ENCODE measurements at regions not wholly inside any gene's neighbourhood (a gene's known extent, or its start where the extent isn't known, plus 50 kb on each side); places are given as distances from the start of the nearest gene placed in this dataset.

DNA sequence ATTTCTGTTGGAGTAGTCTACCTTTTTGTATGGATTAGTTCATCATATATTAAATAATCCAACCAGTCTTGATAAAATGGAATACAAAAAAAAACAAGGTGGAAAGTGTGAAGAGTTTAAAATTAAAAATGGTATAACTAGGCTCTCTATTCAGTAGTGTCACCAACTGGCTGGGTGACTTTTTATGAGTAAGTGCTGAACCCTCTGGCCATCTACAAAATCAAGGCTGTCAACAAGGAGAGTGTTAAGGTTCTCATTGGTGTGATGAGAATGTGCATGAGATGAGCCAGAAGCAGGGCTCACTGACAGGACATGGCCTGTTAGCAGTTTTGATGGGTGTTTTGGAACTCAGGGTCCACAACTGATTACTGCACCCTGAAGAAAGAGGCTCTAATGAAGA lies 343.2 kb downstream of the AASDHPPT start:
- H3K4me1 ChIP-seq (ENCODE audit: control insufficient read depth, insufficient read depth, low read length, unreplicated experiment), result peaks cover 21% of the 10 kb centered on the region
- H3K27ac ChIP-seq (ENCODE audit: low read depth, low read length), result no peak overlapping the region
- no peaks in the 10 kb centered on the region for H3K27me3 ChIP-seq (ENCODE audit: insufficient read depth, low read length)
- no peaks in the 10 kb centered on the region for H3K36me3 ChIP-seq (ENCODE audit: insufficient read depth, low read length)
- no peaks in the 10 kb centered on the region for H3K79me2 ChIP-seq (ENCODE audit: control insufficient read depth, insufficient read depth, low read length, unreplicated experiment)
- H2AFZ ChIP-seq (ENCODE audit: low read length, unreplicated experiment), result no peak overlapping the region
- no peak overlapping the region for H3K4me3 ChIP-seq (ENCODE audit: low read depth, low read length)

DNA sequence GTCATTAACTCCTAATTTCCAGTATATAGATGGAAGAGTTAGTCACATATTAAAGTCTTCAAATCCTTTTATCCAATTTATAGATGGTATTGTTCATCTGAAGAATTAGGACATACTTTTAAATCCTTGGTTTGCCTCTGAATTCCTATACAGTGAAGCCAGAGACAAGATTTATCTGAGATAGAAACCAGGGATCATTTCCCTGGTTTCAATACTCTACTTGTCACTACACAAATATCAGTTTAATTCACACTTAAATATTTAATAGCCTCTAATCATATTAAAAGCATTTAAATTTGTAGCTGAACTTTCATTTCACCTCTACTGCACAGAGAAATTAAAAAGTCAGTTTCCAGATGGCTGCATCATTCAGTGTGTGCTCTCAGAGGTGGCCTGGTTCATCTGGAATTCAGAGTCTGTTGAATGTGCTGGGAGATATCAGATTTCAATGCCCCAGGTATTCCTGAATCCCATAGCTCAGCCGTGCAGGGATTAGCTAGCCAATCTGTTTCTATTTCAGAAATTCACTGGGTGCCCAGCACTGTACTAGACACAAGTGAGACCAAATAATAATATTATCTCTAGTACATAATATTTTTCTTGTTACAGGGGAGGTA lies 344.3 kb downstream of the AASDHPPT start:
- no peaks in the 10 kb centered on the region for H3K79me2 ChIP-seq (ENCODE audit: control insufficient read depth, insufficient read depth, low read length, unreplicated experiment)
- no peak overlapping the region for H3K27ac ChIP-seq (ENCODE audit: low read depth, low read length)
- peaks cover 21% of the 10 kb centered on the region for H3K4me1 ChIP-seq (ENCODE audit: control insufficient read depth, insufficient read depth, low read length, unreplicated experiment)
- no peaks in the 10 kb centered on the region for H3K27me3 ChIP-seq (ENCODE audit: insufficient read depth, low read length)
- H2AFZ ChIP-seq (ENCODE audit: low read length, unreplicated experiment), result no peak overlapping the region
- H3K36me3 ChIP-seq (ENCODE audit: insufficient read depth, low read length), result no peaks in the 10 kb centered on the region
- no peak overlapping the region for H3K4me3 ChIP-seq (ENCODE audit: low read depth, low read length)

DNA sequence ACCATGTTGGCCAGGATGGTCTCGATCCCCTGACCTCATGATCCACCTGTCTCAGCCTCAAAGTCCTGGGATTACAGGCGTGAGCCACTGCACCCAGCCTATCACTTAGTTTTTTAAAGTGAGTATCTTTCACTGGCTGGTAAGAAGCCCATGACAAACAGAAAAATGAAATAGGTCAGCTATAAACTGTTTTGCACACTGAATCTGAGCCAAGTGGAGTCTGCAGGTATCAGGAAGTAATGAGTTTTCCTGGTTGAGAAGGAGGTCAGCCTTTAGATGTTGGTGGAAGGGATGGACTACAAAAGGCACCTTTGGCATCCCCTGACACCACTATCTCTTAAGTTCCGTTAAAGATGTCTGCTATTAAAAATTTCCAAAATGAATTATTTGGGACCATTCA lies 345.1 kb downstream of the AASDHPPT start:
- H3K79me2 ChIP-seq (ENCODE audit: control insufficient read depth, insufficient read depth, low read length, unreplicated experiment), result no peaks in the 10 kb centered on the region
- no peak overlapping the region for H3K27ac ChIP-seq (ENCODE audit: low read depth, low read length)
- peaks cover 21% of the 10 kb centered on the region for H3K4me1 ChIP-seq (ENCODE audit: control insufficient read depth, insufficient read depth, low read length, unreplicated experiment)
- H2AFZ ChIP-seq (ENCODE audit: low read length, unreplicated experiment), result no peak overlapping the region
- H3K4me3 ChIP-seq (ENCODE audit: low read depth, low read length), result no peak overlapping the region
- no peaks in the 10 kb centered on the region for H3K36me3 ChIP-seq (ENCODE audit: insufficient read depth, low read length)
- H3K27me3 ChIP-seq (ENCODE audit: insufficient read depth, low read length), result no peaks in the 10 kb centered on the region

DNA sequence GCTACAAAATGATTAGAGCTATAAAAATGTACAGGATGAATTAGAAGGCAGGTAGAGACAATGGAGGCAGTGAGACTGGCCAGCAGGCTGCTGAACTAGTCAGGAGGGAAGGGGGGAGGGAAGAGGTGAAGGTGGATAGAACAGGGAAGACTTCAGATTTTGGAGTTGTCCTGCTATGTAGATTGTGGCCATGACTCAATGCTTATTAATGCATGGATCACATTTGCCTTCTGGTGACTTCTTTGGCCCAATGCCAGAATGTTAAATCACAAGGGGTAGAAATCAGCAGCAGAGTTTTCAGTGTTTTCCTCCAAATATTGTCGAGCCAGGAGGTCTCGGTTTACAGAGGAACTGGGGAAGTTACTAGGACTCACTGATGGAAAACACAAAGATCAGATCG lies 346.6 kb downstream of the AASDHPPT start:
- Histone ChIP-seq H3K4me1 (ENCODE audit: control insufficient read depth, insufficient read depth, low read length, unreplicated experiment) (peaks cover 21% of the 10 kb centered on the region), H3K27me3 (ENCODE audit: insufficient read depth, low read length) (no peaks in the 10 kb centered on the region), H2AFZ (ENCODE audit: low read length, unreplicated experiment) (peak overlapping the region; percentile 43), H3K36me3 (ENCODE audit: insufficient read depth, low read length) (no peaks in the 10 kb centered on the region), H3K4me3 (ENCODE audit: low read depth, low read length) (peak overlapping the region; percentile 18), H3K27ac (ENCODE audit: low read depth, low read length) (peak overlapping the region; percentile 74), H3K79me2 (ENCODE audit: control insufficient read depth, insufficient read depth, low read length, unreplicated experiment) (no peaks in the 10 kb centered on the region)

DNA sequence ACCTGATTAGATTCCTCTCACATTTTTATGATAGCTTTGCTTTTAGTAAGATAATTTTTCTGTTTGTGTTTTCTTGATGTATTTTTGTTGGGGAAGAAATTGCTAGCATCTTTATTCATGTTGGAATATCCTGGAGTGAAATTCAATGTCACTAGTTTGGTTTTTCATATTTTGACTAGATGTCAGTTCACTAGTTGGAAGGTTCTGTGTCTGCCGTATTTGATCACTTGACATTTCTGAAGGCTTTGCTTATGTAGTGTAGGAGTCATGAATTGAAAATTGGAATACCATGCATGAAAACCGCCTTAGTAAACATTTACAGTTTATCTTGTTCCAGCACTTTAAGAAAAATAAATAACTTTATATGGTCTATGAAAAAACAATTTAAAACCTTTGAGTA lies 348.4 kb downstream of the AASDHPPT start:
- Histone ChIP-seq H3K36me3 (ENCODE audit: insufficient read depth, low read length) (no peaks in the 10 kb centered on the region), H3K79me2 (ENCODE audit: control insufficient read depth, insufficient read depth, low read length, unreplicated experiment) (no peaks in the 10 kb centered on the region), H3K4me1 (ENCODE audit: control insufficient read depth, insufficient read depth, low read length, unreplicated experiment) (peaks cover 21% of the 10 kb centered on the region), H3K27ac (ENCODE audit: low read depth, low read length) (no peak overlapping the region), H2AFZ (ENCODE audit: low read length, unreplicated experiment) (no peak overlapping the region), H3K4me3 (ENCODE audit: low read depth, low read length) (no peak overlapping the region), H3K27me3 (ENCODE audit: insufficient read depth, low read length) (no peaks in the 10 kb centered on the region)

DNA sequence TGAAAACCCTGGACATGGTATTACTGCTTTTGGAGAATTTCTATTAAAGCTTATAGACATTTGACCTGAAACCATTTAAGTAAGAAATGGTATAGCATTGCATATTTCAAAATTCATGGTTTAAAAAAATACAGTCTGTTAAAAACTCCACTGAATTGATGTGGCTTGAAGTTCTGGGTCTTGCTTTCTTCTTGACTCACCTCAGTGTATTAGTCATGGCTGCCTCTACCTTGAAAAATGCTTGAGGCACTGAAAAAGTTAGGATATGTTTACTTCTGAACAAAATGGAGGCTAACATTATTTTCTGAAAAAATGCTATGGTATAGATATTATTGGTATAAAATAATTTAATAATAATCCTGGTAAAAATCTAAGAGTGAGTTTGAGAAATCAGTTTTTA lies 349.2 kb downstream of the AASDHPPT start:
- H3K27me3 ChIP-seq (ENCODE audit: insufficient read depth, low read length), result no peaks in the 10 kb centered on the region
- H3K4me3 ChIP-seq (ENCODE audit: low read depth, low read length), result no peak overlapping the region
- H3K36me3 ChIP-seq (ENCODE audit: insufficient read depth, low read length), result no peaks in the 10 kb centered on the region
- H3K79me2 ChIP-seq (ENCODE audit: control insufficient read depth, insufficient read depth, low read length, unreplicated experiment), result no peaks in the 10 kb centered on the region
- H3K4me1 ChIP-seq (ENCODE audit: control insufficient read depth, insufficient read depth, low read length, unreplicated experiment), result peaks cover 21% of the 10 kb centered on the region
- no peak overlapping the region for H3K27ac ChIP-seq (ENCODE audit: low read depth, low read length)
- H2AFZ ChIP-seq (ENCODE audit: low read length, unreplicated experiment), result no peak overlapping the region

DNA sequence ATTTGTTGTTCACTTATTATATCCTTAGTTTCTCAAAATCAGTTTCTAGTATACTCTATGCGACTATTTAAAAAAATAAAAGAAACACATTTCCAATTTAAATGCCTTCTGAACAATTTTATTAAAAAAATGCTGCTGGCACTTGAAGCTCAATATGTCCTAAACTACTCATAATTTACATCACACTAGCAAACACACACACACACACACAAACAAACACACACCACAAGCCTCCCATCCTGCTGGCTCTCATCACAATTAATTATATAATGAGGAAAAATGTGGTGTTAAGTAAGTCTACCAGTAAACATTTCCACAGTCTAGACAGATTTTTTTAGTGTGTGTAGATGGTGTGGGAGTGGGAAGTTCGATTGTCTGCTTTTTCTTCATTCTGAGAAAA lies 350.3 kb downstream of the AASDHPPT start:
- H3K79me2 ChIP-seq (ENCODE audit: control insufficient read depth, insufficient read depth, low read length, unreplicated experiment), result no peaks in the 10 kb centered on the region
- no peaks in the 10 kb centered on the region for H3K36me3 ChIP-seq (ENCODE audit: insufficient read depth, low read length)
- H3K27ac ChIP-seq (ENCODE audit: low read depth, low read length), result no peak overlapping the region
- H3K4me3 ChIP-seq (ENCODE audit: low read depth, low read length), result no peak overlapping the region
- no peak overlapping the region for H2AFZ ChIP-seq (ENCODE audit: low read length, unreplicated experiment)
- no peaks in the 10 kb centered on the region for H3K27me3 ChIP-seq (ENCODE audit: insufficient read depth, low read length)
- H3K4me1 ChIP-seq (ENCODE audit: control insufficient read depth, insufficient read depth, low read length, unreplicated experiment), result peaks cover 21% of the 10 kb centered on the region

DNA sequence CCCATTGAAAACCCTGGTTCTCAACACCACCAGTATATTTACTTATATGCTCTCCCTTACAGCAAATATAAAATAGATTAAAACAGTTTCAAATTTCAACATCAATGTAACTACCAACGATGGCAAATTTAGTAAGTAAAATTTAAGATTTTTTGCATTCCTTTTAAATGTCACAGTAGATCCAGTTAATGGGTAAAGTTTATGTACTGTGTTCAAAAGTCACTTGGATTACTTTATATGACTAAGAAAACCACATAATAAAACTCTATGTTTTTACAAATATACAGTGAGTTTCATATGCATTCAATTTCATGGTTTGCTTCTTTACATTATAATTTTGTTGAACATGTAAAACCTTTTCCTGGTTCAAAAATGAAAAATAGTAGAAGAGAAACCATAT lies 364.6 kb downstream of the AASDHPPT start:
- Histone ChIP-seq H2AFZ (ENCODE audit: low read length, unreplicated experiment) (no peak overlapping the region), H3K27me3 (ENCODE audit: insufficient read depth, low read length) (no peaks in the 10 kb centered on the region), H3K36me3 (ENCODE audit: insufficient read depth, low read length) (no peaks in the 10 kb centered on the region), H3K27ac (ENCODE audit: low read depth, low read length) (no peak overlapping the region), H3K4me3 (ENCODE audit: low read depth, low read length) (no peak overlapping the region), H3K79me2 (ENCODE audit: control insufficient read depth, insufficient read depth, low read length, unreplicated experiment) (no peaks in the 10 kb centered on the region), H3K4me1 (ENCODE audit: control insufficient read depth, insufficient read depth, low read length, unreplicated experiment) (no peaks in the 10 kb centered on the region)

DNA sequence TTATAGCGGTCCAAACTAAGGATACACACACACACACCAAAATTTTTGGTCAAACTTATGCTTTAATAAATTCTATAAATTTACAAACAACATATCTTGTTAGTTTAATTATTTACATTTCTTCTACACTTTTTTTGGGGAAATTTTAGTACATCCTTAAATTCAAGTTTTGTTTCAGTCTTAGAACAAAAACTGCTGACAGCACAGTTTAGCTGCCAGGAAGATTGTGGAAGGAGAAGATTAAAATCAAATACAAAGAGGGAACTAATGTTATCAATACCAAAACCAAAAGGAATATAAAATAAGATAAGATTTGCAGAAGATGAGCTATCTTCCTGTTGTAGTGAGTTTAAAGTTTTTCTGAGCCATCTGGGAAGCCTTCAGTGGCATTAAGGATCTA lies 368.8 kb downstream of the AASDHPPT start:
- H3K4me3 ChIP-seq (ENCODE audit: low read depth, low read length), result no peak overlapping the region
- H2AFZ ChIP-seq (ENCODE audit: low read length, unreplicated experiment), result peak overlapping the region; percentile 74

DNA sequence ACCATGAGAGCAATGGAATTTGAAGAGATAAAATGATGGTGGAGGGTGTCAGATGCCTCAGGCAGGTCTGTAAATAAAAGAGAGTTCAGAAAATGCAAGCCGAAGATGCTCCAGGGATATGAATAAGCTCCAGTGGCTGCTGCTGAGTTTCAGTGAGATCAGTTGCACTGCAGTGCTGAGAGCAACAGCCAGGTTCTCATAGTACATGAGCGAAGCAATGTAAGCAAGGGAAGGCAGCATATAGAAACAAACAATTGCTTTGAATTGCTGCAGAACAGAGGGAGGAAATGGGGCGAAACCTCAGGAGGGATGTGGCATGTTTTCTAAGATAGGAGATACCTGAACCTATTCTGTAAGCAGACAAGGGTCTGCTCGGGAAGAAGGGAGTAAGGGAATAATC lies 369.5 kb downstream of the AASDHPPT start:
- Histone ChIP-seq H3K36me3 (ENCODE audit: insufficient read depth, low read length) (no peaks in the 10 kb centered on the region), H3K4me1 (ENCODE audit: control insufficient read depth, insufficient read depth, low read length, unreplicated experiment) (no peaks in the 10 kb centered on the region), H3K27ac (ENCODE audit: low read depth, low read length) (no peak overlapping the region), H3K27me3 (ENCODE audit: insufficient read depth, low read length) (no peaks in the 10 kb centered on the region), H3K4me3 (ENCODE audit: low read depth, low read length) (no peak overlapping the region), H2AFZ (ENCODE audit: low read length, unreplicated experiment) (peak overlapping the region; percentile 74), H3K79me2 (ENCODE audit: control insufficient read depth, insufficient read depth, low read length, unreplicated experiment) (no peaks in the 10 kb centered on the region)

More for the DNA sequence above, 368.8 kb downstream of the AASDHPPT start:
- no peaks in the 10 kb centered on the region for H3K36me3 ChIP-seq (ENCODE audit: insufficient read depth, low read length)
- no peaks in the 10 kb centered on the region for H3K27me3 ChIP-seq (ENCODE audit: insufficient read depth, low read length)
- no peaks in the 10 kb centered on the region for H3K4me1 ChIP-seq (ENCODE audit: control insufficient read depth, insufficient read depth, low read length, unreplicated experiment)
- no peaks in the 10 kb centered on the region for H3K79me2 ChIP-seq (ENCODE audit: control insufficient read depth, insufficient read depth, low read length, unreplicated experiment)
- H3K27ac ChIP-seq (ENCODE audit: low read depth, low read length), result no peak overlapping the region

DNA sequence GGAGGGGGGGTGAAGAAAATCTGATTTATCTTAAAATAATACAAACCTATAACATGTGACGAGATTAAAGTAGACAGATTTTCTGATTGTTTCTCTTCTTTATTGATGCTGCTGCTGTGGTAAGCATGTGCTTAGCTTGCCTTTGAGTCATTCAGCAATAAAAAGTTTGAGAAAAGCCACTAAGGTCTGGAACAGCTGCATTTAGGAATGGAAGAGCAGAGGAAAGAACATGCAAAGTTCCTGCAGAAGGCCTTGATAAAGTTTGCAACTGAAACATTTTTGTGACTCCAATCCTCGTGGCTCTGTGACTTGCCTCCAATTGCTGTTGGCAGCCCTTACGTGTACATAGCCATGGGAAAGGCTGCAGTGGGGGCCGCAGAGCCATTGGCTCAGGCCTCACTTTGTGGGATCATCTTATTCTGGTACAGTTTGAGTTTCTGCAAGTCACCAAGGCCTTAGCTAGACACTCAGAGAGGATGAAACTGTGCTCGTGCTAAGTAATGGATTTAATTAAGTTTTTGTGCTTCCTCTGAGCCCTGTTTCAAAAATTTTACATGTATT lies 370.2 kb downstream of the AASDHPPT start:
- no peak overlapping the region for H2AFZ ChIP-seq (ENCODE audit: low read length, unreplicated experiment)
- H3K4me1 ChIP-seq (ENCODE audit: control insufficient read depth, insufficient read depth, low read length, unreplicated experiment), result no peaks in the 10 kb centered on the region
- H3K27ac ChIP-seq (ENCODE audit: low read depth, low read length), result no peak overlapping the region
- no peaks in the 10 kb centered on the region for H3K79me2 ChIP-seq (ENCODE audit: control insufficient read depth, insufficient read depth, low read length, unreplicated experiment)
- H3K36me3 ChIP-seq (ENCODE audit: insufficient read depth, low read length), result 0 out of 2 replicates have a peak, but pooled peaks cover 2% of the 10 kb centered on the region
- H3K27me3 ChIP-seq (ENCODE audit: insufficient read depth, low read length), result no peaks in the 10 kb centered on the region
- H3K4me3 ChIP-seq (ENCODE audit: low read depth, low read length), result no peak overlapping the region
